ENCODE measurements at regions not wholly inside any gene's neighbourhood (a gene's known extent, or its start where the extent isn't known, plus 50 kb on each side); places are given as distances from the start of the nearest gene placed in this dataset.

- H3K36me3 Mint-ChIP-seq (ENCODE audit: insufficient read depth, unreplicated experiment) = no peaks in the 10 kb centered on the region
- no peak overlapping the region for H3K27ac Mint-ChIP-seq (ENCODE audit: unreplicated experiment)
- H3K4me3 Mint-ChIP-seq (ENCODE audit: low read depth, unreplicated experiment) = no peak overlapping the region
- H3K4me1 Mint-ChIP-seq (ENCODE audit: low read depth, unreplicated experiment) = no peaks in the 10 kb centered on the region
- peaks cover 4% of the 10 kb centered on the region for H3K9me3 Mint-ChIP-seq (ENCODE audit: low read depth, unreplicated experiment)
- intact Hi-C loops (cut with micrococcal nuclease; ENCODE audit: unreplicated experiment) = no loop called here
- H3K27me3 Mint-ChIP-seq (ENCODE audit: unreplicated experiment) = no peaks in the 10 kb centered on the region
- BruUV-seq (replicated peaks) = no TSS peak
- CTCF ChIA-PET = no interaction called here
- TF ChIP-seq, protein P1, sequence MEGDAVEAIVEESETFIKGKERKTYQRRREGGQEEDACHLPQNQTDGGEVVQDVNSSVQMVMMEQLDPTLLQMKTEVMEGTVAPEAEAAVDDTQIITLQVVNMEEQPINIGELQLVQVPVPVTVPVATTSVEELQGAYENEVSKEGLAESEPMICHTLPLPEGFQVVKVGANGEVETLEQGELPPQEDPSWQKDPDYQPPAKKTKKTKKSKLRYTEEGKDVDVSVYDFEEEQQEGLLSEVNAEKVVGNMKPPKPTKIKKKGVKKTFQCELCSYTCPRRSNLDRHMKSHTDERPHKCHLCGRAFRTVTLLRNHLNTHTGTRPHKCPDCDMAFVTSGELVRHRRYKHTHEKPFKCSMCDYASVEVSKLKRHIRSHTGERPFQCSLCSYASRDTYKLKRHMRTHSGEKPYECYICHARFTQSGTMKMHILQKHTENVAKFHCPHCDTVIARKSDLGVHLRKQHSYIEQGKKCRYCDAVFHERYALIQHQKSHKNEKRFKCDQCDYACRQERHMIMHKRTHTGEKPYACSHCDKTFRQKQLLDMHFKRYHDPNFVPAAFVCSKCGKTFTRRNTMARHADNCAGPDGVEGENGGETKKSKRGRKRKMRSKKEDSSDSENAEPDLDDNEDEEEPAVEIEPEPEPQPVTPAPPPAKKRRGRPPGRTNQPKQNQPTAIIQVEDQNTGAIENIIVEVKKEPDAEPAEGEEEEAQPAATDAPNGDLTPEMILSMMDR (IDR thresholded peaks at IDR 0.05; ENCODE audit: unreplicated experiment) = no peak
- DNase-seq = no peak
These were observed 754.0 kb upstream of the ADGRL4 start for GRCh38 chr1:79760531-79760930.

DNA sequence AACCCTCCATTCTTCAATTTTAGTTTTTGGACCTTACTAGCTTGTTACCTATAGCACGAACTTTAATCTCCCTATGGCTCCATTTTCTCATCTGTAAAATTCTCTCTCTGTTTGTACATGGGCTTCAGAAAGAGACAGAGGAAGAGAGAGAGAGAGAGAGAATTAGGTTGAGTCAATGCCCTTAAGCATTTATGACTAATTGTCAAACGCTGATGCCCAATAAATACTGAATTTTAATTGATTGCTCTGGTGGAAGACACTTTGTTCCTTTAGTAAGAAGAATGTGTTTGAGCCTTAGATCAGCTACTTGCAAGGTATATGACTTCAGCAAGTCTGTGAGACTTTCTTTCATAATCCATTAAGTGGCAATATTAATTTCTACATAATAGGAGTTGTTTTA, 743.1 kb upstream of the ADGRL4 start:
- DNase-seq = no peak
- Mint-ChIP-seq H3K27me3 (ENCODE audit: unreplicated experiment) (no peaks in the 10 kb centered on the region), H3K36me3 (ENCODE audit: insufficient read depth, unreplicated experiment) (no peaks in the 10 kb centered on the region), H3K9me3 (ENCODE audit: low read depth, unreplicated experiment) (peaks cover 6% of the 10 kb centered on the region), H3K27ac (ENCODE audit: unreplicated experiment) (no peak overlapping the region), H3K4me3 (ENCODE audit: low read depth, unreplicated experiment) (no peak overlapping the region), H3K4me1 (ENCODE audit: low read depth, unreplicated experiment) (peaks cover 12% of the 10 kb centered on the region)
- intact Hi-C loops (cut with micrococcal nuclease; ENCODE audit: unreplicated experiment) = no loop called here
- no TSS peak for BruUV-seq (replicated peaks)
- CTCF ChIA-PET = no interaction called here
- TF ChIP-seq, protein P1 (IDR thresholded peaks at IDR 0.05; ENCODE audit: unreplicated experiment) = no peak

DNA sequence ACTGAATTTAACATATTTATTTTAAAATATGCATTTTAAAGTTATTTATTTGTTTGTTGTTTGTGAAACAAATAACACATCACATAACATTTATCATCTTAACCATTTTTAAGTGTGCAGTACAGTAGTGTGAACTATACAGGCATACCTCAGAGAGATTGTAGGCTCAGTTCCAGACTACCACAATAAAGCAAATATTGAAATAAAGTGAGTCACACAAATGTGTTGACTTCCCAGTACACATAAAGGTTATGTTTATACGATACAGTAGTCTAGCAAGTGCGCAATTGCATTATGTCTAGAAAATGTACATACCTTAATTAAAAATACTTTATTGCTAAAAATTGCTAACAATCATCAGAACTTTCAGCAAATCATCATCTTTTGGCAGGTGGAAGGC, 739.4 kb upstream of the ADGRL4 start:
- Mint-ChIP-seq H3K4me1 (ENCODE audit: low read depth, unreplicated experiment) (peaks cover 12% of the 10 kb centered on the region), H3K27me3 (ENCODE audit: unreplicated experiment) (no peaks in the 10 kb centered on the region), H3K9me3 (ENCODE audit: low read depth, unreplicated experiment) (peaks cover 4% of the 10 kb centered on the region), H3K4me3 (ENCODE audit: low read depth, unreplicated experiment) (no peak overlapping the region), H3K27ac (ENCODE audit: unreplicated experiment) (no peak overlapping the region), H3K36me3 (ENCODE audit: insufficient read depth, unreplicated experiment) (no peaks in the 10 kb centered on the region)
- intact Hi-C loops (cut with micrococcal nuclease; ENCODE audit: unreplicated experiment) = no loop called here
- CTCF ChIA-PET = no interaction called here
- BruUV-seq (replicated peaks) = no TSS peak
- TF ChIP-seq, protein P1 (IDR thresholded peaks at IDR 0.05; ENCODE audit: unreplicated experiment) = no peak
- DNase-seq = peak; percentile 7

- Mint-ChIP-seq H3K27me3 (ENCODE audit: unreplicated experiment) (no peaks in the 10 kb centered on the region), H3K9me3 (ENCODE audit: low read depth, unreplicated experiment) (peaks cover 4% of the 10 kb centered on the region), H3K27ac (ENCODE audit: unreplicated experiment) (peak overlapping the region; percentile 24), H3K36me3 (ENCODE audit: insufficient read depth, unreplicated experiment) (no peaks in the 10 kb centered on the region), H3K4me3 (ENCODE audit: low read depth, unreplicated experiment) (no peak overlapping the region), H3K4me1 (ENCODE audit: low read depth, unreplicated experiment) (peaks cover 12% of the 10 kb centered on the region)
- TF ChIP-seq, protein P1 (IDR thresholded peaks at IDR 0.05; ENCODE audit: unreplicated experiment) = no peak
- intact Hi-C loops (cut with micrococcal nuclease; ENCODE audit: unreplicated experiment) = no loop called here
- no TSS peak for BruUV-seq (replicated peaks)
- DNase-seq = no peak
- CTCF ChIA-PET = no interaction called here
These were observed 738.2 kb upstream of the ADGRL4 start for GRCh38 chr1:79744746-79745145.
